GM18508 (cell line): ENCODE measurements at regions not wholly inside any gene's neighbourhood (a gene's known extent, or its start where the extent isn't known, plus 50 kb on each side); places are given as distances from the start of the nearest gene placed in this dataset.

Experiments used
- ATAC-seq: cut with Tn5 transposase; IDR thresholded peaks from one replicate; pipeline ENCODE4 v1.9.1; 2021; ENCODE audit warnings: moderate number of reproducible peaks; ENCODE audit not compliant: insufficient read depth, unreplicated experiment

- no peak for ATAC-seq
Observed at GRCh38 chr10:30127120-30127541, 67.7 kb upstream of the JCAD start.

- ATAC-seq = no peak
Observed at GRCh38 chr10:30125496-30125895, 66.1 kb upstream of the JCAD start.

DNA sequence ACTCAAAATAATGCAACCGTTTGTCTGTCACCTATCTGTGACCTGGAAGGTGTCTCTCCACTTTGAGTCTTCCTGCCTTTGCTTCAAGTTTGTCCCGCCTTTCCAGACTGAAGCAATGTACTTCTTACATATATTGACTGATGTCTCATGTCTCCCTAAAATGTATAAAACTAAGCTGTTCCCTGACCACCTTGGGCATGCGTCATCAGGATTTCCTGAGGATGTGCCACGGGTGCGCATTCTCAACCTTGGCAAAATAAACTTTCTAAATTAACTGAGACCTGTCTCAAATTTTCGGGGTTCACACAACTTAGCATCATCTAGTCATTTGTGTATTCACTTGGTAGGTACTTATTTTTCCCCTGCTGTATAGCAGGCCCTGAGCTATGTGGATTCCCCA lies 65.3 kb upstream of the JCAD start:
- ATAC-seq = no peak

DNA sequence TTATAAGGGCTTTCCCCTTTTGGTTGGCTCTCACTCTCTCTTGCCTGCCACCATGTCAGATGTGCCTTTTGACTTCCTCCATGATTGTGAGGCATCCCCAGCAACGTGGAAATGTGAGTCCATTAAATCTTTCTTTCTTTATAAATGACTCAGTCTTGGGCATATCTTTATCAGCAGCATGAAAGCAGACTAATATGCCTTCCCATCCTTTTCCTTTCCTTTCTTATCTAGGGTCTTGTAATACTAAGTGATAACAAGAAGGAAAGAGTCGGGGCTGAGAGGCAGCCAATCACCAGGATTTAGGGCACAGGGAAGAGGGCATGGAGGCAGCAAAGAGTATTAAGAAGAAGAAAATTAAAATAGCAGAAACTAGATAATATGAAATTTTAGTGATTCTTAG lies 62.0 kb upstream of the JCAD start:
- no peak for ATAC-seq

DNA sequence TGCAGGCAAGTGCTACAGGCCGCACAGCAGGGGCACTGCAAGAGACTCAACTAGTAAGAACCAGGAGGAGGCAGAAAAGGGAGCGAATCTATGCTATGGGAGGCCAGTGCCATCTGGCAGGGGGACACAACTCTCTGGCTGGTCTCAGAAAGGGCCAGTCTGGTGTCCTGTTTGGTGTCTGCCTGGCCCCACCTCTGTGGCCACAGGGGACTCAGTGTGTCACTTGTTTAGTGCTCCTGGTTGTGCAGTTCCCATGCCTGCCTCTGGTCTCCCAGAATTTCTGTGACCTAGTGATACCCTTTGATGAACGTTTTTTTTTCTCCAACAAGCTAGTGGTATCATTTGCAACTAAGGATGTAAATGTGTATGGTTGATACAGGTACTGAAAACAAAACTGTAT lies 59.2 kb upstream of the JCAD start:
- ATAC-seq = no peak

- ATAC-seq = no peak
Observed at GRCh38 chr10:30117812-30118501, 58.6 kb upstream of the JCAD start.

GRCh38 chr10:30116041-30116491 lies 56.7 kb upstream of the JCAD start:
- ATAC-seq = no peak

- ATAC-seq = no peak
Observed at GRCh38 chr10:30115626-30115940, 56.2 kb upstream of the JCAD start.

- no peak for ATAC-seq
Observed at GRCh38 chr10:30114881-30115625, 55.7 kb upstream of the JCAD start.

DNA sequence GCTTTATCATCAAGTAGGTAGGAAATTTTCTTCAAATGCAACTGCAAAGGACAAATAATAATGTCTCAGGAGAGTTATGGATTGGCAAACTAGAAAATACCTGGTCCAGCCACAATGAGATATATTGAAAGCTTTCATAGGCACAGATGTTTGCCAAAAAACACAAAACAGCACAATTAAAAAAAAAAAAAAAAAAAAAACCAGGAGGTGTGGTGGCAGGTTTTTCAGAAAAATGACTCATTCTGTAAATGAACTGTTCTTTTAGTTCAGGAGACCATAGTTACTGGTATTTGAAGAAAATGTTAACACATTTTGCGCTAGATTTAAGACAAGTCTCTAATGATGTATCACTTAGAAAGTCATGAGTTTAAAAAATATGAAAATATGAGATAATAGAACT lies 55.0 kb upstream of the JCAD start:
- no peak for ATAC-seq

GRCh38 chr10:30111340-30112022 lies 52.1 kb upstream of the JCAD start:
- ATAC-seq = no peak
